ENCODE measurements at regions not wholly inside any gene's neighbourhood (a gene's known extent, or its start where the extent isn't known, plus 50 kb on each side); places are given as distances from the start of the nearest gene placed in this dataset.

- TF ChIP-seq POLR2A (IDR thresholded peaks at IDR 0.05; ENCODE audit: extremely low read depth, insufficient read length) (no peak), CTCF (IDR thresholded peaks at IDR 0.05; ENCODE audit: low read depth, low read length) (no peak), MAX (IDR thresholded peaks at IDR 0.05; ENCODE audit: low read depth, low read length) (peak; percentile 77), MYC (IDR thresholded peaks at IDR 0.05; ENCODE audit: low read depth, low read length) (peak; percentile 54)
These were observed 155.0 kb upstream of the LYZL2 start for GRCh38 chr10:30784524-30784896.
